ENCODE measurements at regions not wholly inside any gene's neighbourhood (a gene's known extent, or its start where the extent isn't known, plus 50 kb on each side); places are given as distances from the start of the nearest gene placed in this dataset.

DNA sequence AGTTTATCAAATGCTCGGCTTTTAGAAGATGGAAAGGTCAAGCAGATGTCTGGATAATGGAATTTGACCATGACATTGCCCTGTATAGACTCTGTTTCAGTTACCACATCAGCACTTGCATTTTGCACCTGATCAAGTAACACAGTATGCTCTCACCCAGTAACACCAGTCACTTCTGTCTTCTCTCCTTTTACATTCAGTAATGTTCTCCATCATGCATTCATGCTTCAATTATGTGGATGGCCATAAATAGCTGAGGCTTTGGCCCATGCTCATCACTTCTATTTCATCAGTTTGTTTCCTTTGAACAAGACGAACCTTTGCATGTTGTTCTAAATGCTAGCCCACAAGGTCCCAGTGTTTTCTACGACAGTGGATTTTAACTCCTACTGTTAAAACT lies 322.9 kb upstream of the ACVR2A start:
- TF ChIP-seq, protein P1, sequence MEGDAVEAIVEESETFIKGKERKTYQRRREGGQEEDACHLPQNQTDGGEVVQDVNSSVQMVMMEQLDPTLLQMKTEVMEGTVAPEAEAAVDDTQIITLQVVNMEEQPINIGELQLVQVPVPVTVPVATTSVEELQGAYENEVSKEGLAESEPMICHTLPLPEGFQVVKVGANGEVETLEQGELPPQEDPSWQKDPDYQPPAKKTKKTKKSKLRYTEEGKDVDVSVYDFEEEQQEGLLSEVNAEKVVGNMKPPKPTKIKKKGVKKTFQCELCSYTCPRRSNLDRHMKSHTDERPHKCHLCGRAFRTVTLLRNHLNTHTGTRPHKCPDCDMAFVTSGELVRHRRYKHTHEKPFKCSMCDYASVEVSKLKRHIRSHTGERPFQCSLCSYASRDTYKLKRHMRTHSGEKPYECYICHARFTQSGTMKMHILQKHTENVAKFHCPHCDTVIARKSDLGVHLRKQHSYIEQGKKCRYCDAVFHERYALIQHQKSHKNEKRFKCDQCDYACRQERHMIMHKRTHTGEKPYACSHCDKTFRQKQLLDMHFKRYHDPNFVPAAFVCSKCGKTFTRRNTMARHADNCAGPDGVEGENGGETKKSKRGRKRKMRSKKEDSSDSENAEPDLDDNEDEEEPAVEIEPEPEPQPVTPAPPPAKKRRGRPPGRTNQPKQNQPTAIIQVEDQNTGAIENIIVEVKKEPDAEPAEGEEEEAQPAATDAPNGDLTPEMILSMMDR (conservative IDR thresholded peaks at IDR 0.05; ENCODE audit: low read depth, low read length) = no peak
- no peak for TF ChIP-seq EZH2phosphoT487 (IDR thresholded peaks at IDR 0.05; ENCODE audit: borderline replicate concordance, low read length)

Data from PC-3 (cell line).